ENCODE measurements at regions not wholly inside any gene's neighbourhood (a gene's known extent, or its start where the extent isn't known, plus 50 kb on each side); places are given as distances from the start of the nearest gene placed in this dataset.

DNA sequence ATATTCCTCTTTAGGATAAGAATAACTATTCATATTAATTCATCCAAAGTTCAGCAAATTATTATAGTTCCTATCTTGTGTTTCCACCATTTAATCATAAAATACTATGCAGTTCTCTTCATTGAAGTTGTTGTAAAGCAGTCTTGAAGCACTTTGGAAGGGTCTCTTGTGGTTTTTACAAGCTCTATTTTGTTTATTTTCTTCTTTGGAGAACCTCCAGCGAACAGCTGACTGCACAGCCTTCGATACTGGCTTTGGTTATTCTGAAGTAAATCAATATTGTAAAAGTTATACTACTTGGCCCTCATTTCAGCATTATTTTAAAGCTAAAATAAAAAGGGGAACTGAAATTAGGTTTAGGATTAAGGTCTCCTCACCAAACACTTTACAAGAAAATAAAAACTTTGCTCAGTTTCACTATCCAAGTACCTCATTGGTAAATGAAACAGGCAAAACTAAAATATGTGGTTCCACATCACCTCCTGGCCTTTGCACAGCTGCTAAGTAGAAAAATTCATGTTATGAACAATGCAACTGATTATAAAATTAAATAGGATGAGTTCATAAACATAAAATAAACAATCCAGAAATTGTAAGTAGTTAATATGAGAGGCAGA is 1629.2 kb upstream of the ADGRL3 start:
- 91% methylated on average over 2 of the region's 2 CpGs; no CpG with 5 or more reads in 1 of the 2 experiments for WGBS, 2 experiments (ENCODE audit: extremely low coverage in 1 of 2, insufficient coverage in 1 of 2, insufficient read length in 1 of 2, insufficient replicate concordance in 2 of 2, low coverage in 1 of 2, low lambda C conversion rate in 2 of 2, missing lambda C conversion rate in 1 of 2)
- ChIA-PET CTCF (ENCODE audit: partially characterized antibody) (interaction anchor here (1.3 kb wide), 1 partner anchor 189 kb away, joined by 4 read pairs; no protein-coding TSS in a partner anchor), POLR2A (ENCODE audit: partially characterized antibody) (no interaction called here)
- no peak for FAIRE-seq
- DNase-seq (ENCODE audit: low read depth in 1 of 2, low spot score in 2 of 2): no peak
- Histone ChIP-seq H3K23me2 (ENCODE audit: low read depth, low read length) (no peaks in the 10 kb centered on the region), H3K27ac (ENCODE audit: low read depth, low read length) (no peak overlapping the region), H3K36me3 (ENCODE audit: control insufficient read depth in 2 of 4, insufficient read depth in 4 of 4, low read length in 3 of 4) (no peaks in the 10 kb centered on the region), H4K5ac (ENCODE audit: insufficient read length, low read depth, low read length) (no peak overlapping the region), H2BK5ac (ENCODE audit: low read depth, low read length) (no peak overlapping the region), H3K4me3 (ENCODE audit: extremely low read depth in 1 of 4, insufficient read depth in 2 of 4, low read depth in 3 of 4, low read length in 4 of 4) (no peak overlapping the region), H3K14ac (ENCODE audit: insufficient read length) (no peak overlapping the region), H2BK15ac (ENCODE audit: low read length) (no peak overlapping the region), H2BK20ac (ENCODE audit: low read length) (no peak overlapping the region), H4K91ac (replicated peaks; ENCODE audit: insufficient read length, low read length) (no peak overlapping the region), H3K4me2 (ENCODE audit: insufficient read depth in 1 of 2, low read depth in 2 of 2, low read length in 2 of 2) (no peak overlapping the region), H2BK120ac (replicated peaks; ENCODE audit: low read depth, low read length) (no peak overlapping the region), H2BK12ac (ENCODE audit: low read depth, low read length) (no peak overlapping the region), H3K18ac (ENCODE audit: extremely low read depth, low read length) (no peak overlapping the region), H4K20me1 (replicated peaks in 1 of 2; ENCODE audit: control insufficient read depth in 1 of 2, insufficient read depth in 2 of 2, low read length in 2 of 2) (no peaks in the 10 kb centered on the region), H3K27me3 (replicated peaks in 1 of 4; ENCODE audit: control insufficient read depth in 3 of 4, extremely low read depth in 1 of 4, insufficient read depth in 3 of 4, low read length in 3 of 4) (no peaks in the 10 kb centered on the region), H3K4me1 (replicated peaks in 1 of 4; ENCODE audit: control insufficient read depth in 3 of 4, insufficient read depth in 4 of 4, low read length in 3 of 4) (no peaks in the 10 kb centered on the region), H3K79me1 (ENCODE audit: low read depth, low read length) (no peaks in the 10 kb centered on the region), H3K79me2 (ENCODE audit: control insufficient read depth in 1 of 2, insufficient read depth in 2 of 2, low read length in 2 of 2) (no peaks in the 10 kb centered on the region), H4K8ac (ENCODE audit: extremely low read depth, insufficient read depth, low read length) (no peak overlapping the region), H3K9me3 (ENCODE audit: insufficient read depth in 2 of 2, low read depth in 1 of 2, low read length in 1 of 2) (no peaks in the 10 kb centered on the region), H3K56ac (replicated peaks; ENCODE audit: insufficient read length, low read depth, low read length) (no peak overlapping the region), H3K4ac (replicated peaks; ENCODE audit: insufficient read length, low read depth, low read length) (no peak overlapping the region), H3K9ac (replicated peaks in 1 of 4; ENCODE audit: extremely low read depth in 1 of 4, low read depth in 3 of 4, low read length in 3 of 4) (no peak overlapping the region), H3K23ac (ENCODE audit: insufficient read length) (no peak overlapping the region), H2AFZ (ENCODE audit: low read length) (no peak overlapping the region), H2AK5ac (ENCODE audit: low read depth, low read length) (no peak overlapping the region)
- TF ChIP-seq, protein P1, sequence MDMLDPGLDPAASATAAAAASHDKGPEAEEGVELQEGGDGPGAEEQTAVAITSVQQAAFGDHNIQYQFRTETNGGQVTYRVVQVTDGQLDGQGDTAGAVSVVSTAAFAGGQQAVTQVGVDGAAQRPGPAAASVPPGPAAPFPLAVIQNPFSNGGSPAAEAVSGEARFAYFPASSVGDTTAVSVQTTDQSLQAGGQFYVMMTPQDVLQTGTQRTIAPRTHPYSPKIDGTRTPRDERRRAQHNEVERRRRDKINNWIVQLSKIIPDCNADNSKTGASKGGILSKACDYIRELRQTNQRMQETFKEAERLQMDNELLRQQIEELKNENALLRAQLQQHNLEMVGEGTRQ (IDR thresholded peaks at IDR 0.05; ENCODE audit: low read length): no peak
- TF ChIP-seq KDM1A (IDR thresholded peaks at IDR 0.05; ENCODE audit: borderline replicate concordance, low read length): no peak
- TF ChIP-seq KDM4A (IDR thresholded peaks at IDR 0.05; ENCODE audit: low read depth, low read length, severe bottlenecking): no peak
- no peak for TF ChIP-seq CEBPB (IDR thresholded peaks at IDR 0.05; ENCODE audit: low read depth, low read length)
- TF ChIP-seq TBP (IDR thresholded peaks at IDR 0.05; ENCODE audit: low read depth, low read length): no peak
- TF ChIP-seq, protein P2, sequence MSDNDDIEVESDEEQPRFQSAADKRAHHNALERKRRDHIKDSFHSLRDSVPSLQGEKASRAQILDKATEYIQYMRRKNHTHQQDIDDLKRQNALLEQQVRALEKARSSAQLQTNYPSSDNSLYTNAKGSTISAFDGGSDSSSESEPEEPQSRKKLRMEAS (IDR thresholded peaks at IDR 0.05): no peak
- TF ChIP-seq, protein P3, sequence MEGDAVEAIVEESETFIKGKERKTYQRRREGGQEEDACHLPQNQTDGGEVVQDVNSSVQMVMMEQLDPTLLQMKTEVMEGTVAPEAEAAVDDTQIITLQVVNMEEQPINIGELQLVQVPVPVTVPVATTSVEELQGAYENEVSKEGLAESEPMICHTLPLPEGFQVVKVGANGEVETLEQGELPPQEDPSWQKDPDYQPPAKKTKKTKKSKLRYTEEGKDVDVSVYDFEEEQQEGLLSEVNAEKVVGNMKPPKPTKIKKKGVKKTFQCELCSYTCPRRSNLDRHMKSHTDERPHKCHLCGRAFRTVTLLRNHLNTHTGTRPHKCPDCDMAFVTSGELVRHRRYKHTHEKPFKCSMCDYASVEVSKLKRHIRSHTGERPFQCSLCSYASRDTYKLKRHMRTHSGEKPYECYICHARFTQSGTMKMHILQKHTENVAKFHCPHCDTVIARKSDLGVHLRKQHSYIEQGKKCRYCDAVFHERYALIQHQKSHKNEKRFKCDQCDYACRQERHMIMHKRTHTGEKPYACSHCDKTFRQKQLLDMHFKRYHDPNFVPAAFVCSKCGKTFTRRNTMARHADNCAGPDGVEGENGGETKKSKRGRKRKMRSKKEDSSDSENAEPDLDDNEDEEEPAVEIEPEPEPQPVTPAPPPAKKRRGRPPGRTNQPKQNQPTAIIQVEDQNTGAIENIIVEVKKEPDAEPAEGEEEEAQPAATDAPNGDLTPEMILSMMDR (IDR thresholded peaks at IDR 0.05; ENCODE audit: control extremely low read depth in 1 of 3, insufficient read depth in 1 of 3, low read depth in 1 of 3, low read length in 3 of 3): no peak
- TF ChIP-seq TAF7 (optimal IDR thresholded peaks at IDR 0.05; ENCODE audit: borderline replicate concordance, low read depth, low read length): no peak
- TF ChIP-seq, protein P4, sequence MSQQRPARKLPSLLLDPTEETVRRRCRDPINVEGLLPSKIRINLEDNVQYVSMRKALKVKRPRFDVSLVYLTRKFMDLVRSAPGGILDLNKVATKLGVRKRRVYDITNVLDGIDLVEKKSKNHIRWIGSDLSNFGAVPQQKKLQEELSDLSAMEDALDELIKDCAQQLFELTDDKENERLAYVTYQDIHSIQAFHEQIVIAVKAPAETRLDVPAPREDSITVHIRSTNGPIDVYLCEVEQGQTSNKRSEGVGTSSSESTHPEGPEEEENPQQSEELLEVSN (IDR thresholded peaks at IDR 0.05): no peak
